DOHH2 (cell line): ENCODE measurements at regions not wholly inside any gene's neighbourhood (a gene's known extent, or its start where the extent isn't known, plus 50 kb on each side); places are given as distances from the start of the nearest gene placed in this dataset.

Experiments used
- H3F3A ChIP-seq: fragments of 200-600 bp; sonication (generic), shearing (Covaris generic); 2 replicates; pipeline ENCODE4 v1.6.0; 2016; ENCODE audit warnings: antibody characterized with exemption, mild to moderate bottlenecking; ENCODE audit not compliant: control insufficient read depth, insufficient read depth
- H3K27ac ChIP-seq: fragments of 200-600 bp; sonication (generic); 2 replicates; pipeline ENCODE4 v1.5.1; 2014; ENCODE audit warnings: low read depth, mild to moderate bottlenecking, low read length, moderate library complexity
- H3K27me3 ChIP-seq: fragments of 200-600 bp; sonication (generic); 2 replicates; pipeline ENCODE4 v1.6.1; 2014; ENCODE audit warnings: mild to moderate bottlenecking, low read length, mixed read lengths; ENCODE audit not compliant: control insufficient read depth
- H3K36me3 ChIP-seq: fragments of 200-600 bp; sonication (generic); 2 replicates; pipeline ENCODE4 v1.6.1; 2014; ENCODE audit warnings: mild to moderate bottlenecking, low read length, moderate library complexity, mixed read lengths; ENCODE audit not compliant: control insufficient read depth
- H3K4me1 ChIP-seq: fragments of 200-600 bp; sonication (generic); 2 replicates; pipeline ENCODE4 v1.6.1; 2014; ENCODE audit warnings: mild to moderate bottlenecking, low read length, mixed read lengths; ENCODE audit not compliant: control insufficient read depth
- H3K4me2 ChIP-seq: fragments of 200-600 bp; sonication (generic); 2 replicates; pipeline ENCODE4 v1.6.0; 2014; ENCODE audit warnings: mild to moderate bottlenecking, low read length, moderate library complexity
- H3K4me3 ChIP-seq: fragments of 200-600 bp; sonication (generic); 2 replicates; pipeline ENCODE4 v1.5.1; 2014; ENCODE audit warnings: mild to moderate bottlenecking, low read length, mixed read lengths
- H3K79me2 ChIP-seq: fragments of 200-600 bp; sonication (generic); 2 replicates; pipeline ENCODE4 v1.6.1; 2014; ENCODE audit warnings: mild to moderate bottlenecking, low read length, mixed read lengths; ENCODE audit not compliant: control insufficient read depth
- H3K9me2 ChIP-seq: fragments of 200-600 bp; sonication (generic); replicated peaks from 2 replicates; pipeline ENCODE4 v1.6.1; 2014; ENCODE audit warnings: mild to moderate bottlenecking, low read length, mixed read lengths; ENCODE audit not compliant: control insufficient read depth
- H3K9me3 ChIP-seq: fragments of 200-600 bp; sonication (generic); 2 replicates; pipeline ENCODE4 v1.6.1; 2014; ENCODE audit warnings: antibody characterized with exemption, low read length, mixed read lengths; ENCODE audit not compliant: control insufficient read depth, insufficient read depth
- H4K20me1 ChIP-seq: fragments of 200-600 bp; sonication (generic); 2 replicates; pipeline ENCODE4 v1.6.0; 2014; ENCODE audit warnings: low read depth, mild to moderate bottlenecking, antibody characterized with exemption, low read length, moderate library complexity; ENCODE audit not compliant: control insufficient read depth, insufficient read depth
- EZH2phosphoT487 ChIP-seq: fragments of 200-600 bp; sonication (generic); IDR thresholded peaks from 2 replicates; pipeline ENCODE4 v1.6.1; 2017; ENCODE audit warnings: borderline replicate concordance, mild to moderate bottlenecking, antibody characterized with exemption, low read length, moderate library complexity, mixed read lengths
- TF ChIP-seq, protein P1 (sequence below): fragments of 200-600 bp; sonication (generic); IDR thresholded peaks from one replicate; pipeline ENCODE4 v1.5.1; 2014; ENCODE audit warnings: antibody characterized with exemption, mild to moderate bottlenecking, low read depth, low read length; ENCODE audit not compliant: poor library complexity, severe bottlenecking

DNA sequence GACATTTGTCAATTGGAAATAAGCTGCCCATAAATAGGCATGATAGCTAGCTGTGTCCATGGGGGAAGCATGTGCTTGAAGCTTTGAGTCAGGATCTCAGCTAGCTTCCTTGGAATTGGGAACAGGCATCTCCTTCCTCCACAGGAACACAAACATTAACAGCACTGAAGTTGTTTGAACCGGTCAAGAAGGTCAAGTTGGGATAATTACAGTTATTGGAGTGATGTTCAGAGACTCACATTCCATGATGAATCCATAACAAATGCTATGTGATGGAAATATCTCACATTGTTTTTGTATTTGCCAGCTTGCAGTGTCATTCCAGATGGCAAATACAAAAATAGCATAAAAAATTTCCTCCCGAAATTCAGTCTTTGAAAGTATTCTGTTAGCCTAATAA, 347.6 kb upstream of the SMIM21 start:
- H3K27me3 ChIP-seq = no peaks in the 10 kb centered on the region
- H4K20me1 ChIP-seq = no peaks in the 10 kb centered on the region
- no peak overlapping the region for H3K4me3 ChIP-seq
- no peak overlapping the region for H3K4me2 ChIP-seq
- no peaks in the 10 kb centered on the region for H3K9me3 ChIP-seq
- H3K36me3 ChIP-seq = no peaks in the 10 kb centered on the region
- H3K27ac ChIP-seq = no peak overlapping the region
- TF ChIP-seq, protein P1, sequence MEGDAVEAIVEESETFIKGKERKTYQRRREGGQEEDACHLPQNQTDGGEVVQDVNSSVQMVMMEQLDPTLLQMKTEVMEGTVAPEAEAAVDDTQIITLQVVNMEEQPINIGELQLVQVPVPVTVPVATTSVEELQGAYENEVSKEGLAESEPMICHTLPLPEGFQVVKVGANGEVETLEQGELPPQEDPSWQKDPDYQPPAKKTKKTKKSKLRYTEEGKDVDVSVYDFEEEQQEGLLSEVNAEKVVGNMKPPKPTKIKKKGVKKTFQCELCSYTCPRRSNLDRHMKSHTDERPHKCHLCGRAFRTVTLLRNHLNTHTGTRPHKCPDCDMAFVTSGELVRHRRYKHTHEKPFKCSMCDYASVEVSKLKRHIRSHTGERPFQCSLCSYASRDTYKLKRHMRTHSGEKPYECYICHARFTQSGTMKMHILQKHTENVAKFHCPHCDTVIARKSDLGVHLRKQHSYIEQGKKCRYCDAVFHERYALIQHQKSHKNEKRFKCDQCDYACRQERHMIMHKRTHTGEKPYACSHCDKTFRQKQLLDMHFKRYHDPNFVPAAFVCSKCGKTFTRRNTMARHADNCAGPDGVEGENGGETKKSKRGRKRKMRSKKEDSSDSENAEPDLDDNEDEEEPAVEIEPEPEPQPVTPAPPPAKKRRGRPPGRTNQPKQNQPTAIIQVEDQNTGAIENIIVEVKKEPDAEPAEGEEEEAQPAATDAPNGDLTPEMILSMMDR = no peak
- H3K4me1 ChIP-seq = no peaks in the 10 kb centered on the region
- no peaks in the 10 kb centered on the region for H3K9me2 ChIP-seq
- no peaks in the 10 kb centered on the region for H3F3A ChIP-seq
- no peaks in the 10 kb centered on the region for H3K79me2 ChIP-seq

DNA sequence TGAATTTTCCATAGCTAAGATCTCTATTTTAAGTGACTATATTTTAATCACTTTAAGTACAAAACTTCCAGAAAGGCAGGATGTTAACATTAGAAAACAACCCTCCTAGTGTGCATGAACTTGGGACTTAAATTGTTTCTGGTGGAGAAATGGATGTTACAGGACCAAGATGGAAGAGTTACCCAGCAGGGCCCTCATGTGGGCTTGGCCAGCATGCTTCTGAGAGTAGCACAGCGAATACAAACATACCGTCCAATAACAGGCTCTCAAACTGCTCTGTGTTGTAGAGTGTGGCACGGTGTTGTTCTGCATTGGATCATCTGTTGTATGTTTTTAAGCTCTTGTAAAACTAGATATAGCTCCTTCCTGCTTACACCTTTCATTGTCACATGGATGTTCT, 346.1 kb upstream of the SMIM21 start:
- no peaks in the 10 kb centered on the region for H3K9me2 ChIP-seq
- TF ChIP-seq EZH2phosphoT487 = no peak
- TF ChIP-seq, protein P1 = no peak
- H3K27me3 ChIP-seq = no peaks in the 10 kb centered on the region
- H3K27ac ChIP-seq = no peak overlapping the region
- H3K4me3 ChIP-seq = no peak overlapping the region
- H3K36me3 ChIP-seq = no peaks in the 10 kb centered on the region
- H3K79me2 ChIP-seq = no peaks in the 10 kb centered on the region
- H3F3A ChIP-seq = no peaks in the 10 kb centered on the region
- H4K20me1 ChIP-seq = no peaks in the 10 kb centered on the region
- no peaks in the 10 kb centered on the region for H3K9me3 ChIP-seq
- H3K4me1 ChIP-seq = no peaks in the 10 kb centered on the region
- H3K4me2 ChIP-seq = no peak overlapping the region

DNA sequence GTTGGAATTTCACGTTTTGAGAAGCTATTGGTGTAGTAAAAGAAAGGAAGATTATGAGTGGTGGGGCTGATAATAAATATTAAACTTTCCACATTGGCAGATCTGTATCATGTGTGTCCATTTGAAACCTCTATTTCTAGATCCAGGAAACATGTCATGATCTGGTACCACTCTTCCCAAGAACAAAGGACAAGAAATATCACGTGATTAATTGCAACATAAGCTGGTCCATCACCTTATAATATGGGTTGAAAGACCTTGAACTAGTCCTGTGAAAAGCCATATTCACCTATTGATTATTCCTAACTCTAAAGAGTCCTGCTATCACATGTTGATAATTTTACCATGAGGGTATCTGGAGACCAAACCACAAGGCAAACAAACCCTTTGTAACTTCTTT, 335.3 kb upstream of the SMIM21 start:
- Histone ChIP-seq H3K27me3 (no peaks in the 10 kb centered on the region), H3K4me3 (no peak overlapping the region), H3K4me1 (no peaks in the 10 kb centered on the region), H3K36me3 (no peaks in the 10 kb centered on the region), H3K9me2 (no peaks in the 10 kb centered on the region), H4K20me1 (no peaks in the 10 kb centered on the region), H3K79me2 (no peaks in the 10 kb centered on the region), H3F3A (no peaks in the 10 kb centered on the region), H3K4me2 (no peak overlapping the region), H3K27ac (no peak overlapping the region), H3K9me3 (no peaks in the 10 kb centered on the region)
- TF ChIP-seq, protein P1 = no peak
- no peak for TF ChIP-seq EZH2phosphoT487

DNA sequence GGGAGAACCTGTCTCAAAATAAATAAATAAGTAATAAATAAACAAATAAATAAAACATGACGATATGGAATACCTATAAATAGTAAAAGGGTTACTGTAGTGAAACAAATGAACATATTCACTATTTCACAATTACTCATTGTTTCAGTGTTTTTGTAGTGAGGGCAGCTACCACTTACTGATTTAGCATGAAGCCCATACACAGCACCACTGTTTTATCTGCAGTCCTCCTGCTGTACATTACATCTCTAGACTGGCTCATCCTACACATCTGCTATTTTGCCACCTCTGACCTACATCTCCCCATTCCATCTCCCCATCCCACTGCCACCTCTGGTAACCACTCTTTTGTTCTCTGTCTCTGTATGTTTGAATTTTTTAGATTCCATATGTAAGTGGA, 332.7 kb upstream of the SMIM21 start:
- Histone ChIP-seq H3K9me3 (no peaks in the 10 kb centered on the region), H3K27ac (no peak overlapping the region), H3K79me2 (no peaks in the 10 kb centered on the region), H3K9me2 (no peaks in the 10 kb centered on the region), H3F3A (no peaks in the 10 kb centered on the region), H3K27me3 (no peaks in the 10 kb centered on the region), H3K4me3 (no peak overlapping the region), H3K36me3 (no peaks in the 10 kb centered on the region), H3K4me2 (no peak overlapping the region), H4K20me1 (no peaks in the 10 kb centered on the region), H3K4me1 (no peaks in the 10 kb centered on the region)
- TF ChIP-seq, protein P1 = no peak
- TF ChIP-seq EZH2phosphoT487 = no peak
